ENCODE measurements at regions not wholly inside any gene's neighbourhood (a gene's known extent, or its start where the extent isn't known, plus 50 kb on each side); places are given as distances from the start of the nearest gene placed in this dataset.

DNA sequence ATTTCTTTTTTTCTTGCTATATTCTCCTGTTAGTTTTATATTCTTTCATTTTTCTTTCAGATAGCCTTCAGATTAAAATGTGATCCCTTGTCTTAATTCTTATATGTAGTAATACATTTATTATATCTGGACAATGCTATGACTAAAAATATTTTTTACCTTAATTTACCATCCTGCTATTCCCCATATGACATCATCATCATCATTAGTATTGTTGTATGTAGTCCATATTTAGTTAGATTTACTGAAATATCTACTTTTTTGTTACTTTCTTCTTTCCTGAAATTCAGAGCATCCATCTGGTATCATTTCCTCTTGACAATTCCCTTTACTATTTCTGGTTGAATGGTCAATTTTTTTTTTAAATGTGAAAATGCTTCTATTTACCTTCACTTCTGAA is 951.6 kb upstream of the POU3F3 start:
- TF ChIP-seq, protein P1, sequence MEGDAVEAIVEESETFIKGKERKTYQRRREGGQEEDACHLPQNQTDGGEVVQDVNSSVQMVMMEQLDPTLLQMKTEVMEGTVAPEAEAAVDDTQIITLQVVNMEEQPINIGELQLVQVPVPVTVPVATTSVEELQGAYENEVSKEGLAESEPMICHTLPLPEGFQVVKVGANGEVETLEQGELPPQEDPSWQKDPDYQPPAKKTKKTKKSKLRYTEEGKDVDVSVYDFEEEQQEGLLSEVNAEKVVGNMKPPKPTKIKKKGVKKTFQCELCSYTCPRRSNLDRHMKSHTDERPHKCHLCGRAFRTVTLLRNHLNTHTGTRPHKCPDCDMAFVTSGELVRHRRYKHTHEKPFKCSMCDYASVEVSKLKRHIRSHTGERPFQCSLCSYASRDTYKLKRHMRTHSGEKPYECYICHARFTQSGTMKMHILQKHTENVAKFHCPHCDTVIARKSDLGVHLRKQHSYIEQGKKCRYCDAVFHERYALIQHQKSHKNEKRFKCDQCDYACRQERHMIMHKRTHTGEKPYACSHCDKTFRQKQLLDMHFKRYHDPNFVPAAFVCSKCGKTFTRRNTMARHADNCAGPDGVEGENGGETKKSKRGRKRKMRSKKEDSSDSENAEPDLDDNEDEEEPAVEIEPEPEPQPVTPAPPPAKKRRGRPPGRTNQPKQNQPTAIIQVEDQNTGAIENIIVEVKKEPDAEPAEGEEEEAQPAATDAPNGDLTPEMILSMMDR (IDR thresholded peaks at IDR 0.05): no peak
- TF ChIP-seq POLR2A (IDR thresholded peaks at IDR 0.05): no peak
